CD14-positive monocyte (primary cell): ENCODE measurements at regions not wholly inside any gene's neighbourhood (a gene's known extent, or its start where the extent isn't known, plus 50 kb on each side); places are given as distances from the start of the nearest gene placed in this dataset.

ENCODE experiments used
- DNase-seq, 3 donors: peaks; one replicate each; pipeline ENCODE4 v3.0.0-alpha.2; 2011 to 2022
- H2AFZ ChIP-seq: 2 replicates; pipeline ENCODE4 v1.6.0; 2012; ENCODE audit warnings: mild to moderate bottlenecking, low read depth, low read length, inconsistent platforms; ENCODE audit not compliant: insufficient read depth, poor library complexity, severe bottlenecking
- H3K27ac ChIP-seq, 2 donors: 1 replicate in 1 of 2; 2 replicates in 1 of 2; pipeline ENCODE4 v1.5.1; 2012 to 2013; ENCODE audit warnings: low read length in 2 of 2, control low read depth in 1 of 2, inconsistent platforms in 1 of 2, low read depth in 1 of 2, mild to moderate bottlenecking in 1 of 2
- H3K27me3 ChIP-seq, 2 donors: one replicate each; pipeline versions ENCODE4 v1.6.0 to v1.6.1; 2011 to 2013; ENCODE audit warnings: low read length in 2 of 2; ENCODE audit not compliant: control insufficient read depth in 2 of 2, insufficient read depth in 2 of 2
- H3K36me3 ChIP-seq, 2 donors: replicated peaks in 1 of 2; 1 replicate in 1 of 2; 2 replicates in 1 of 2; pipeline versions ENCODE4 v1.5.1 to v1.6.1; 2012 to 2013; ENCODE audit warnings: low read length in 2 of 2, control low read depth in 1 of 2, inconsistent platforms in 1 of 2, mild to moderate bottlenecking in 1 of 2; ENCODE audit not compliant: insufficient read depth in 2 of 2, control insufficient read depth in 1 of 2
- H3K4me1 ChIP-seq, 2 donors: 1 replicate in 1 of 2; 2 replicates in 1 of 2; pipeline versions ENCODE4 v1.5.1 to v1.6.1; 2012 to 2013; ENCODE audit warnings: low read length in 2 of 2, control low read depth in 1 of 2, inconsistent platforms in 1 of 2, mild to moderate bottlenecking in 1 of 2, moderate library complexity in 1 of 2; ENCODE audit not compliant: insufficient read depth in 2 of 2, control insufficient read depth in 1 of 2
- H3K4me2 ChIP-seq: replicated peaks from 2 replicates; pipeline ENCODE3; 2012; ENCODE audit warnings: low read length, moderate library complexity, mild to moderate bottlenecking; ENCODE audit not compliant: poor library complexity, severe bottlenecking; ENCODE audit errors: extremely low read depth
- H3K4me3 ChIP-seq, 3 experiments: fragments of 200-600 bp in 1 of 3; sonication (generic) in 1 of 3; replicated peaks in 1 of 3; 1 replicate in 2 of 3; 2 replicates in 1 of 3; pipeline ENCODE4 v1.5.1; 2011 to 2013; ENCODE audit warnings: low read length in 3 of 3, mild to moderate bottlenecking in 3 of 3, control low read depth in 2 of 3, low read depth in 2 of 3, inconsistent platforms in 1 of 3, moderate library complexity in 1 of 3
- H3K79me2 ChIP-seq: 2 replicates; pipeline ENCODE4 v1.6.0; 2012; ENCODE audit warnings: mild to moderate bottlenecking, control low read depth, inconsistent platforms, low read length, moderate library complexity; ENCODE audit not compliant: insufficient read depth
- H3K9ac ChIP-seq: 2 replicates; pipeline ENCODE4 v1.6.0; 2017; ENCODE audit warnings: low read length, mild to moderate bottlenecking; ENCODE audit not compliant: insufficient read depth, poor library complexity, severe bottlenecking
- H3K9me3 ChIP-seq, 2 donors: replicated peaks in 1 of 2; 1 replicate in 1 of 2; 2 replicates in 1 of 2; pipeline versions ENCODE4 v1.5.1 to v1.6.1; 2012 to 2013; ENCODE audit warnings: low read length in 2 of 2, control low read depth in 1 of 2; ENCODE audit not compliant: control insufficient read depth in 1 of 2, insufficient read depth in 1 of 2
- H4K20me1 ChIP-seq: 2 replicates; pipeline ENCODE4 v1.6.0; 2012; ENCODE audit warnings: mild to moderate bottlenecking, low read length, control low read depth, moderate library complexity; ENCODE audit not compliant: insufficient read depth
- H3K27ac Mint-ChIP-seq, 7 donors: one replicate each; pipeline ENCODE4 v1.8.0; 2020; ENCODE audit warnings: mild to moderate bottlenecking in 7 of 7, mixed read lengths in 7 of 7, moderate library complexity in 6 of 7, inconsistent platforms in 2 of 7
- H3K27me3 Mint-ChIP-seq, 3 donors: one replicate each; pipeline ENCODE4 v1.8.0; 2021 to 2022; ENCODE audit warnings: low read depth in 3 of 3, mild to moderate bottlenecking in 3 of 3, mixed read lengths in 3 of 3, moderate library complexity in 3 of 3, inconsistent platforms in 1 of 3
- H3K36me3 Mint-ChIP-seq, 2 donors: one replicate each; pipeline ENCODE4 v1.8.0; 2020; ENCODE audit warnings: mixed read lengths in 2 of 2, inconsistent platforms in 1 of 2, mild to moderate bottlenecking in 1 of 2
- H3K4me1 Mint-ChIP-seq: one replicate; pipeline ENCODE4 v1.8.0; 2020; ENCODE audit warnings: mild to moderate bottlenecking, mixed read lengths
- H3K4me3 Mint-ChIP-seq, 2 donors: one replicate each; pipeline ENCODE4 v1.8.0; 2020; ENCODE audit warnings: mild to moderate bottlenecking in 2 of 2, mixed read lengths in 2 of 2, moderate library complexity in 1 of 2
- H3K9me3 Mint-ChIP-seq, 7 donors: one replicate each; pipeline ENCODE4 v1.8.0; 2020 to 2022; ENCODE audit warnings: mixed read lengths in 7 of 7, mild to moderate bottlenecking in 6 of 7, moderate library complexity in 6 of 7, inconsistent platforms in 2 of 7
- CTCF ChIP-seq: fragments of 200-600 bp; IDR thresholded peaks from one replicate; pipeline ENCODE4 v1.8.0; 2022; ENCODE audit warnings: antibody characterized with exemption, mild to moderate bottlenecking
- WGBS: methylation state at CpG from one replicate; pipeline ENCODE4 v1.1.5; 2013; ENCODE audit warnings: missing lambda C conversion rate; ENCODE audit not compliant: insufficient coverage; 5-methylcytosine and 5-hydroxymethylcytosine counted together
- intact Hi-C, 2 donors: fragments of 100-400 bp; cut with micrococcal nuclease; formaldehyde crosslinking; loops; one replicate each; pipeline versions ENCODE4 v1.15.0 to v1.15.1; 2023

GRCh38 chr13:106241974-106242953 is 293.2 kb downstream of the EFNB2 start:
- no peaks in the 10 kb centered on the region for H3K79me2 ChIP-seq
- H3K4me2 ChIP-seq: no peak overlapping the region
- H3K4me1 Mint-ChIP-seq: no peaks in the 10 kb centered on the region
- no peak overlapping the region for H3K27ac ChIP-seq
- no peaks in the 10 kb centered on the region for H3K36me3 ChIP-seq
- H3K4me3 Mint-ChIP-seq: no peak overlapping the region
- no peaks in the 10 kb centered on the region for H3K27me3 Mint-ChIP-seq
- no peak for DNase-seq
- intact Hi-C loops: no loop called here
- no peak for TF ChIP-seq CTCF
- H3K4me3 ChIP-seq: no peak overlapping the region
- no peaks in the 10 kb centered on the region for H4K20me1 ChIP-seq
- no peaks in the 10 kb centered on the region for H3K36me3 Mint-ChIP-seq
- no CpG with 5 or more reads among the region's 10 CpGs for WGBS
- H3K27me3 ChIP-seq: no peaks in the 10 kb centered on the region
- peaks cover 3% of the 10 kb centered on the region in 2 donors for H3K9me3 ChIP-seq
- peaks cover 0 to 2% (median under 1%) of the 10 kb centered on the region in 7 donors for H3K9me3 Mint-ChIP-seq
- no peak overlapping the region for H2AFZ ChIP-seq
- no peak overlapping the region for H3K27ac Mint-ChIP-seq
- H3K4me1 ChIP-seq: no peaks in the 10 kb centered on the region
- no peak overlapping the region for H3K9ac ChIP-seq

- intact Hi-C loops: no loop called here
- TF ChIP-seq CTCF: no peak
Observed at GRCh38 chr13:106238690-106239089, 296.8 kb downstream of the EFNB2 start.

More at GRCh38 chr13:106238690-106239089, 296.8 kb downstream of the EFNB2 start:
- H3K4me3 ChIP-seq: no peak overlapping the region
- no peak overlapping the region for H3K27ac Mint-ChIP-seq
- no peak overlapping the region for H3K4me2 ChIP-seq
- H3K27me3 Mint-ChIP-seq: peaks cover 0 to 1% (median 1%) of the 10 kb centered on the region in 3 donors
- H3K9me3 Mint-ChIP-seq: peaks cover 0 to 5% (median 3%) of the 10 kb centered on the region in 7 donors
- 100% methylated on average over 5 of the region's 8 CpGs for WGBS
- H3K4me3 Mint-ChIP-seq: no peak overlapping the region
- H2AFZ ChIP-seq: no peak overlapping the region
- no peaks in the 10 kb centered on the region for H3K36me3 ChIP-seq
- H4K20me1 ChIP-seq: no peaks in the 10 kb centered on the region
- no peak overlapping the region for H3K27ac ChIP-seq
- H3K4me1 ChIP-seq: no peaks in the 10 kb centered on the region
- no peaks in the 10 kb centered on the region for H3K36me3 Mint-ChIP-seq
- no peaks in the 10 kb centered on the region for H3K27me3 ChIP-seq
- no peak overlapping the region for H3K9ac ChIP-seq
- H3K79me2 ChIP-seq: no peaks in the 10 kb centered on the region
- no peaks in the 10 kb centered on the region for H3K4me1 Mint-ChIP-seq
- no peak for DNase-seq
- peaks cover 3 to 13% of the 10 kb centered on the region in 2 donors for H3K9me3 ChIP-seq
